ENCODE measurements at regions not wholly inside any gene's neighbourhood (a gene's known extent, or its start where the extent isn't known, plus 50 kb on each side); places are given as distances from the start of the nearest gene placed in this dataset.
A peak's percentile ranks its signal among the peaks of the same experiment; 100 is the strongest.

DNA sequence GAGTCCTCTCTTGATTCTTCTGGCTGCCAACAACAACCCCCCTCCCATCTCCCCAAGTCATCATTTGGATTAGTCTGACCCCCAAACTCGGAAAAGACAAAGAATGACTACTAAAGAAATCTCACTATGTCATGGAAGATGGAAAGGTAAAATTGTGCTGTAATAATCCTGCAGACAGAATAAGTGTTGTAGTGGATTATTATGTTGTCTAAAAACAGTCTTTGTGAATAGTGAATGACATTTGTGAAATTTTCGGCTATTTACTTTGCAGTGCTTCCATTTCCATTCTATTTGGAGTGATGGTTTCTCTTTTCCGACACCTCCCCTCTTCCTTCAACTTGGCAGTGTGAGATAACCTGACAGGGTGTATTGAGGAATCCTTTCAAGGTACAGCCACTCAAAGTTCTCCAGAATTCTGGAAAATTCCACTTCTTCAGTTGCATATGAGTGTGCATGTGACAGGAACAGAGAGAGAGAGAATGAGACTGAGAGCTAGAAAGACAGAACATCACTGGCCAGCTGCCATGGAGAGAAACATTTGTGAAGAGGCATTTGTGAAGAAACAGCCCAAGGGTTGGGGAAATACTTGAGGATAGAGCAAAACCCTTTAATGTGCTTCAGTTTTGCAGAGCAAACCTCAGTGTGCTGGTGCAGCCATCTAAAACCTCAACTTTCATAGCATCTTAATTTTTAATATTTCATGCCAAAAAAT, 141.9 kb upstream of the DLX2 start:
- DNase-seq (ENCODE audit: low read depth) = no peak
- TF ChIP-seq, protein P1, sequence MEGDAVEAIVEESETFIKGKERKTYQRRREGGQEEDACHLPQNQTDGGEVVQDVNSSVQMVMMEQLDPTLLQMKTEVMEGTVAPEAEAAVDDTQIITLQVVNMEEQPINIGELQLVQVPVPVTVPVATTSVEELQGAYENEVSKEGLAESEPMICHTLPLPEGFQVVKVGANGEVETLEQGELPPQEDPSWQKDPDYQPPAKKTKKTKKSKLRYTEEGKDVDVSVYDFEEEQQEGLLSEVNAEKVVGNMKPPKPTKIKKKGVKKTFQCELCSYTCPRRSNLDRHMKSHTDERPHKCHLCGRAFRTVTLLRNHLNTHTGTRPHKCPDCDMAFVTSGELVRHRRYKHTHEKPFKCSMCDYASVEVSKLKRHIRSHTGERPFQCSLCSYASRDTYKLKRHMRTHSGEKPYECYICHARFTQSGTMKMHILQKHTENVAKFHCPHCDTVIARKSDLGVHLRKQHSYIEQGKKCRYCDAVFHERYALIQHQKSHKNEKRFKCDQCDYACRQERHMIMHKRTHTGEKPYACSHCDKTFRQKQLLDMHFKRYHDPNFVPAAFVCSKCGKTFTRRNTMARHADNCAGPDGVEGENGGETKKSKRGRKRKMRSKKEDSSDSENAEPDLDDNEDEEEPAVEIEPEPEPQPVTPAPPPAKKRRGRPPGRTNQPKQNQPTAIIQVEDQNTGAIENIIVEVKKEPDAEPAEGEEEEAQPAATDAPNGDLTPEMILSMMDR (IDR thresholded peaks at IDR 0.05; ENCODE audit: insufficient read depth, low read depth, low read length, missing control alignments) = no peak
- no peak overlapping the region for H3K4me3 ChIP-seq (ENCODE audit: low read length)

DNA sequence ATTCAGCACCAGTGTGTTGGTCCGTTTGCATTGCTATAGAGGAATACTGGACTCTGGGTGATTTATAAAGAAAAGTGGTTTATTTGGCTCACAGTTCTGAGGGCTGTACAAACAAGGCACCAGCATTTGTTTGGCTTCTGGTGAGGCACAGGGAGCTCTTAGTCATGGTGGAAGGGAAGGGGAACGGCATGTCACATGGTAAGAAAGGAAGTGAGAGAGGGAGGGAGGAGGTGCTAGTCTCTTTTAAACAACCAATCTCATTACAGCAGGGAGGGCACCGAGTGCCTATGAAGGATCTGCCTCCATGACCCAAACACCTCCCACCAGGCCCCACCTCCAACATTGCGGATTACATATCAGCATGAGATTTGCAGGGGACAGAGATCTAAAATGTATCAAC, 143.9 kb upstream of the DLX2 start:
- peak; percentile 88 for DNase-seq (ENCODE audit: low read depth)
- TF ChIP-seq, protein P1 (IDR thresholded peaks at IDR 0.05; ENCODE audit: insufficient read depth, low read depth, low read length, missing control alignments) = no peak
- no peak overlapping the region for H3K4me3 ChIP-seq (ENCODE audit: low read length)

DNA sequence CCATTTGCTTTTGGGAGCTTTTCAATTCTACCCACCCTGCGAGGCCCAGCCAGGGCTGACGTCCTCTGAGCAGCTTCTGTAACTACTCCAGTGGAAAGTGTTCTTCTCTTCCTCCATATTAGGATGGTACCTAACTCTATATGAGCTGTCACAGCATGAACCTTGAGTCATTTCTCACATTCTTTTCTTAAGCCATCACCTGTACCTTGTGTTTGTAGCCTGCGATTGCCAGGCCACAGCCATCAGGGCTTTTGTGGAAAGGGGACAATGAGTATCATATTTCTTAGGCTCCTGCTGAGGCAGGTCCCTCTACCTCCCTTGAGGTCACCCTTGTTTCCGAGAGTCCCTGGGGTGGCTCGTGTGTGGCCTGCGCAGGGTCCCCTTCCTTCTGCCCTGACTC, 144.5 kb upstream of the DLX2 start:
- DNase-seq (ENCODE audit: low read depth) = peak; percentile 77
- TF ChIP-seq, protein P1 (IDR thresholded peaks at IDR 0.05; ENCODE audit: insufficient read depth, low read depth, low read length, missing control alignments) = no peak
- no peak overlapping the region for H3K4me3 ChIP-seq (ENCODE audit: low read length)

DNA sequence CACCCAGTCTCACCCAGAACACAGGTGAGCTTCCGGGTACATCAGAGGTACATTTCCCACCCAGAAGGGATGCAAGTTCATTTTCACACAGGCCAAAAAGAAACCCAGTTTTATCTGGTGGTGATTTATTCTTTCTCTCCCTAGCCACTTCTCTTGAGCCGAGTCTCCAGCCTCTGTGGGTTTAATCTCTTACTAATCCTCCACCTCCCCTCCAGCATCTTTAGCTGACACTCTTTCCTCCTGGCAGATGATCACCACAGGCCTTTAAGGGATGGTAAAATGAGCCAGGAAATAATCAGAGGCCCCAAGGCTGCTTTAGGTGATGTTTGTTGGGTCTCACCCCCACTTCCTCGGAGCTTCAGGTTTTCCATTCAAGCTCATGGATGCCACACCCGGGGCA, 145.7 kb upstream of the DLX2 start:
- H3K4me3 ChIP-seq (ENCODE audit: low read length) = no peak overlapping the region
- TF ChIP-seq, protein P1 (IDR thresholded peaks at IDR 0.05; ENCODE audit: insufficient read depth, low read depth, low read length, missing control alignments) = no peak
- no peak for DNase-seq (ENCODE audit: low read depth)

DNA sequence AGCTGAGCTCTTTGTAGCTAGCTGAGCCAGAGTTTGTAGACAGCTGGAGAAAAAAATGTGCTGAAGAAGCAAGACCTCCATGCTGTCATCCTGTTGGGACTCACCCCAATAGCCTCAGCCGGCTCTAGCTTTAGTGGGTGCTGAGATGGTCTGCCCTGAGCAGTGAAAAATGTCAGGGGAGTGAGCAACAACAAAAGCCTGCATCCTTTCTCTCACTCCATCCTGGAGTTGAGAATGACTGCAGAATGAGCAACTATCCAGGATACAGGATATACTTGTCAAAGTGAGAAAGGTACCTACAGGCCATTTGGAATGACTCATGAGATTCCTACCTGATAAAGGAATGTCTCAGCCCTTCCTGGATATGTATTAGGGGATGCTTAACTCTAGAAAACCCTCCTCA, 146.1 kb upstream of the DLX2 start:
- no peak overlapping the region for H3K4me3 ChIP-seq (ENCODE audit: low read length)
- peak; percentile 97 for DNase-seq (ENCODE audit: low read depth)
- TF ChIP-seq, protein P1 (IDR thresholded peaks at IDR 0.05; ENCODE audit: insufficient read depth, low read depth, low read length, missing control alignments) = no peak

DNA sequence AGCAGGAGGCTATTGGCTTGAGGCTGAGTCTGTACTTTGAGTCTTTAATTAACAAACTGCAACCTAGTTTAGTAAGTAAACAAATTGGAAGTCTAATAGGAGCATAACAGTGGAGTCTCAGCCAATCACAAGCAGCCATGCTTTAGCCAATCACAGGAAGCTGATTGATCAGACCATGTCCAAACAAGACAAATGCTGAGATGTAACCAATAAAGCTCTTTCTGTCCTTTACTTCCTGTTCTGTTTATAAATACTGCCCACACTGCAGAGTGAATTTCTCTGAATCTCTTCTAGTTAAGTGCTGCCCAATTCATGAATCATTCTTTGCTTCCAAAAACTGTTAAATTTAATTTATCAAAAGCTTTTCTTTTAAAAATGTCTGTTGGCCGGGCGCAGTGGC, 146.6 kb upstream of the DLX2 start:
- DNase-seq (ENCODE audit: low read depth) = peak; percentile 73
- no peak overlapping the region for H3K4me3 ChIP-seq (ENCODE audit: low read length)
- TF ChIP-seq, protein P1 (IDR thresholded peaks at IDR 0.05; ENCODE audit: insufficient read depth, low read depth, low read length, missing control alignments) = no peak

DNA sequence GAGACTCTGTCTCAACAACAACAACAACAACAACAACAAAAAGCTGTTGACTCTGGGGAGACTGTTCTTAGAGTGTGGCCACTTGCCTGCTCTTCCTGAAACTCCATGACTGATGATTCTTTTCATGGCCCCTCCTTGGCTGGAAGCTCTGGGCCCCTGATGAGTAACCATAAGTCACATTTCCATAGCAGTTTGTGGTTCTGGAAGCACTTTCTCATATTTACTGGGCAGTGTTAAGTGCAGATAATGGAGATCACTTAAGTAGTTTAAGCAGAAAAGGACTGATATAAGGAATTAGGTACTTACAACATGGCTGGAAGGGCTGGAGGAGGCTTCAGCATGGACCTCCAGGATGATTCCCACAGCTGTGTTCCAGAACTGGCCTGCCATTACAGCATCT, 147.3 kb upstream of the DLX2 start:
- H3K4me3 ChIP-seq (ENCODE audit: low read length) = no peak overlapping the region
- DNase-seq (ENCODE audit: low read depth) = peak; percentile 93
- TF ChIP-seq, protein P1 (IDR thresholded peaks at IDR 0.05; ENCODE audit: insufficient read depth, low read depth, low read length, missing control alignments) = no peak
